ENCODE measurements at regions not wholly inside any gene's neighbourhood (a gene's known extent, or its start where the extent isn't known, plus 50 kb on each side); places are given as distances from the start of the nearest gene placed in this dataset.

GRCh38 chr1:113245252-113245651 is 145.1 kb upstream of the MAGI3 start:
- TF ChIP-seq CTCF (IDR thresholded peaks at IDR 0.05) (no peak), POLR2A (IDR thresholded peaks at IDR 0.05) (no peak), POLR2AphosphoS5 (IDR thresholded peaks at IDR 0.05) (no peak)

All from upper lobe of left lung (tissue), 4 donors.